Fibroblast of gingiva (primary cell): ENCODE measurements at regions not wholly inside any gene's neighbourhood (a gene's known extent, or its start where the extent isn't known, plus 50 kb on each side); places are given as distances from the start of the nearest gene placed in this dataset.
"Not testable (repeated sequence)": the region's sequence is repeated elsewhere in the genome, so short reads cannot be mapped to it uniquely, and the experiment has no call there.

ENCODE experiments used
- DNase-seq: peaks from one replicate; pipeline ENCODE4 v3.0.0-alpha.2; 2011; ENCODE audit warnings: low read depth

GRCh38 chr9:101970609-101971008 lies 232.2 kb upstream of the GRIN3A start:
- DNase-seq = no peak

- DNase-seq = no peak
Measured at GRCh38 chr9:101968392-101968791, 229.9 kb upstream of the GRIN3A start.

- DNase-seq = no peak
Measured at GRCh38 chr9:101966691-101967090, 228.2 kb upstream of the GRIN3A start.

GRCh38 chr9:101957705-101958104 lies 219.3 kb upstream of the GRIN3A start:
- no peak for DNase-seq

- no peak for DNase-seq
Measured at GRCh38 chr9:101951598-101951997, 213.2 kb upstream of the GRIN3A start.

GRCh38 chr9:101931756-101932155 lies 193.3 kb upstream of the GRIN3A start:
- no peak for DNase-seq

GRCh38 chr9:101930783-101931182 lies 192.3 kb upstream of the GRIN3A start:
- DNase-seq = no peak

- DNase-seq = no peak
Measured at GRCh38 chr9:101925498-101925897, 187.1 kb upstream of the GRIN3A start.

GRCh38 chr9:101923451-101923850 lies 185.0 kb upstream of the GRIN3A start:
- no peak for DNase-seq

- not testable (repeated sequence) for DNase-seq
Measured at GRCh38 chr9:101916948-101917347, 178.5 kb upstream of the GRIN3A start.

- peak; percentile 88 for DNase-seq
Measured at GRCh38 chr9:101915482-101915881, 177.0 kb upstream of the GRIN3A start.

GRCh38 chr9:101912698-101913097 lies 174.3 kb upstream of the GRIN3A start:
- DNase-seq = peak; percentile 81

- no peak for DNase-seq
Measured at GRCh38 chr9:101907466-101907865, 169.0 kb upstream of the GRIN3A start.

GRCh38 chr9:101904845-101905244 lies 166.4 kb upstream of the GRIN3A start:
- DNase-seq = no peak

GRCh38 chr9:101902051-101902450 lies 163.6 kb upstream of the GRIN3A start:
- DNase-seq = no peak

- no peak for DNase-seq
Measured at GRCh38 chr9:101897196-101897595, 158.7 kb upstream of the GRIN3A start.

GRCh38 chr9:101893661-101894646 lies 155.5 kb upstream of the GRIN3A start:
- no peak for DNase-seq

GRCh38 chr9:101881508-101881907 lies 143.1 kb upstream of the GRIN3A start:
- DNase-seq = peak; percentile 58

GRCh38 chr9:101880846-101881245 lies 142.4 kb upstream of the GRIN3A start:
- peak; percentile 58 for DNase-seq

- no peak for DNase-seq
Measured at GRCh38 chr9:101878734-101879133, 140.3 kb upstream of the GRIN3A start.

- no peak for DNase-seq
Measured at GRCh38 chr9:101877439-101877838, 139.0 kb upstream of the GRIN3A start.

- DNase-seq = no peak
Measured at GRCh38 chr9:101861472-101861871, 123.0 kb upstream of the GRIN3A start.

- no peak for DNase-seq
Measured at GRCh38 chr9:101860920-101861319, 122.5 kb upstream of the GRIN3A start.

GRCh38 chr9:101859620-101860019 lies 121.2 kb upstream of the GRIN3A start:
- no peak for DNase-seq
